ENCODE measurements at regions not wholly inside any gene's neighbourhood (a gene's known extent, or its start where the extent isn't known, plus 50 kb on each side); places are given as distances from the start of the nearest gene placed in this dataset.
"Not testable (repeated sequence)": the region's sequence is repeated elsewhere in the genome, so short reads cannot be mapped to it uniquely, and the experiment has no call there.

- no peak overlapping the region for H3K4me3 ChIP-seq (ENCODE audit: low read length)
- DNase-seq (ENCODE audit: low read depth, low spot score), result no peak
These were observed 221.8 kb downstream of the KIT start for GRCh38 chr4:54879576-54879975.

- DNase-seq (ENCODE audit: low read depth, low spot score), result no peak
- no peak overlapping the region for H3K4me3 ChIP-seq (ENCODE audit: low read length)
These were observed 219.2 kb downstream of the KIT start for GRCh38 chr4:54877006-54877405.

- no peak for DNase-seq (ENCODE audit: low read depth, low spot score)
These were observed 214.5 kb downstream of the KIT start for GRCh38 chr4:54872261-54872660.

GRCh38 chr4:54863571-54864255 lies 206.0 kb downstream of the KIT start:
- DNase-seq (ENCODE audit: low read depth, low spot score), result no peak
- H3K4me3 ChIP-seq (ENCODE audit: low read length), result no peak overlapping the region

More at GRCh38 chr4:54872261-54872660, 214.5 kb downstream of the KIT start:
- no peak overlapping the region for H3K4me3 ChIP-seq (ENCODE audit: low read length)

GRCh38 chr4:54861201-54861600 lies 203.4 kb downstream of the KIT start:
- DNase-seq (ENCODE audit: low read depth, low spot score), result no peak
- no peak overlapping the region for H3K4me3 ChIP-seq (ENCODE audit: low read length)

GRCh38 chr4:54855191-54855854 lies 197.6 kb downstream of the KIT start:
- no peak for DNase-seq (ENCODE audit: low read depth, low spot score)
- H3K4me3 ChIP-seq (ENCODE audit: low read length), result no peak overlapping the region

GRCh38 chr4:54852602-54853001 lies 194.8 kb downstream of the KIT start:
- H3K4me3 ChIP-seq (ENCODE audit: low read length), result no peak overlapping the region

GRCh38 chr4:54852054-54852453 lies 194.3 kb downstream of the KIT start:
- H3K4me3 ChIP-seq (ENCODE audit: low read length), result no peak overlapping the region
- DNase-seq (ENCODE audit: low read depth, low spot score), result no peak

More at GRCh38 chr4:54852602-54853001, 194.8 kb downstream of the KIT start:
- DNase-seq (ENCODE audit: low read depth, low spot score), result no peak

- H3K4me3 ChIP-seq (ENCODE audit: low read length), result no peak overlapping the region
- no peak for DNase-seq (ENCODE audit: low read depth, low spot score)
These were observed 187.2 kb downstream of the KIT start for GRCh38 chr4:54844911-54845310.

- H3K4me3 ChIP-seq (ENCODE audit: low read length), result no peak overlapping the region
- no peak for DNase-seq (ENCODE audit: low read depth, low spot score)
These were observed 186.2 kb downstream of the KIT start for GRCh38 chr4:54843946-54844345.

GRCh38 chr4:54843106-54843505 lies 185.3 kb downstream of the KIT start:
- no peak overlapping the region for H3K4me3 ChIP-seq (ENCODE audit: low read length)
- no peak for DNase-seq (ENCODE audit: low read depth, low spot score)

- no peak overlapping the region for H3K4me3 ChIP-seq (ENCODE audit: low read length)
These were observed 184.9 kb downstream of the KIT start for GRCh38 chr4:54842656-54843055.

GRCh38 chr4:54842226-54842625 lies 184.5 kb downstream of the KIT start:
- no peak for DNase-seq (ENCODE audit: low read depth, low spot score)
- H3K4me3 ChIP-seq (ENCODE audit: low read length), result no peak overlapping the region

More at GRCh38 chr4:54842656-54843055, 184.9 kb downstream of the KIT start:
- no peak for DNase-seq (ENCODE audit: low read depth, low spot score)

- no peak overlapping the region for H3K4me3 ChIP-seq (ENCODE audit: low read length)
- no peak for DNase-seq (ENCODE audit: low read depth, low spot score)
These were observed 183.4 kb downstream of the KIT start for GRCh38 chr4:54840992-54841768.

- no peak overlapping the region for H3K4me3 ChIP-seq (ENCODE audit: low read length)
- no peak for DNase-seq (ENCODE audit: low read depth, low spot score)
These were observed 182.7 kb downstream of the KIT start for GRCh38 chr4:54840430-54840829.

- H3K4me3 ChIP-seq (ENCODE audit: low read length), result no peak overlapping the region
- DNase-seq (ENCODE audit: low read depth, low spot score), result no peak
These were observed 180.5 kb downstream of the KIT start for GRCh38 chr4:54838301-54838700.

GRCh38 chr4:54837576-54838140 lies 179.9 kb downstream of the KIT start:
- H3K4me3 ChIP-seq (ENCODE audit: low read length), result no peak overlapping the region
- no peak for DNase-seq (ENCODE audit: low read depth, low spot score)

GRCh38 chr4:54828361-54828760 lies 170.6 kb downstream of the KIT start:
- DNase-seq (ENCODE audit: low read depth, low spot score); H3K4me3 ChIP-seq (ENCODE audit: low read length): not testable (repeated sequence)

GRCh38 chr4:54823616-54824015 lies 165.9 kb downstream of the KIT start:
- no peak for DNase-seq (ENCODE audit: low read depth, low spot score)
- H3K4me3 ChIP-seq (ENCODE audit: low read length), result no peak overlapping the region

GRCh38 chr4:54819034-54819433 lies 161.3 kb downstream of the KIT start:
- DNase-seq (ENCODE audit: low read depth, low spot score), result no peak
- no peak overlapping the region for H3K4me3 ChIP-seq (ENCODE audit: low read length)
